DND-41 (cell line): ENCODE measurements at regions not wholly inside any gene's neighbourhood (a gene's known extent, or its start where the extent isn't known, plus 50 kb on each side); places are given as distances from the start of the nearest gene placed in this dataset.

Source experiments
- ATAC-seq: fragments of 200-7000 bp; cut with Tn5 transposase; 3 replicates; pipeline ENCODE4 v1.9.1; 2021; ENCODE audit warnings: low read depth; ENCODE audit not compliant: insufficient read depth
- DNase-seq: peaks from one replicate; pipeline ENCODE4 v3.0.0-alpha.2; 2020
- H2AFZ ChIP-seq: 2 replicates; pipeline ENCODE4 v1.6.0; 2012; ENCODE audit warnings: low read depth, low read length
- H3K27ac ChIP-seq: 2 replicates; pipeline ENCODE4 v1.5.1; 2012; ENCODE audit warnings: low read length, inconsistent platforms
- H3K27me3 ChIP-seq: fragments of 200-600 bp; sonication (generic); 2 replicates; pipeline ENCODE4 v1.6.0; 2012; ENCODE audit warnings: low read length, mild to moderate bottlenecking, inconsistent platforms; ENCODE audit not compliant: insufficient read depth, poor library complexity
- H3K36me3 ChIP-seq: 2 replicates; pipeline ENCODE4 v1.5.1; 2012; ENCODE audit warnings: low read length, inconsistent platforms; ENCODE audit not compliant: insufficient read depth
- H3K4me1 ChIP-seq: 2 replicates; pipeline ENCODE4 v1.5.1; 2012; ENCODE audit warnings: mild to moderate bottlenecking, low read length; ENCODE audit not compliant: insufficient read depth
- H3K4me2 ChIP-seq: 2 replicates; pipeline ENCODE4 v1.6.0; 2012; ENCODE audit warnings: mild to moderate bottlenecking, moderate library complexity, low read length, inconsistent platforms; ENCODE audit not compliant: insufficient read depth
- H3K4me3 ChIP-seq, 2 experiments: fragments of 200-600 bp in 1 of 2; shearing (Covaris generic) in 1 of 2; 2 replicates each; pipeline ENCODE4 v1.5.1; 2012 to 2016; ENCODE audit warnings: inconsistent platforms in 2 of 2, low read length in 2 of 2, mild to moderate bottlenecking in 2 of 2, low read depth in 1 of 2, moderate library complexity in 1 of 2
- H3K79me2 ChIP-seq: 2 replicates; pipeline ENCODE4 v1.6.0; 2012; ENCODE audit warnings: low read length, inconsistent platforms; ENCODE audit not compliant: insufficient read depth
- H3K9ac ChIP-seq: 2 replicates; pipeline ENCODE4 v1.6.0; 2012; ENCODE audit warnings: low read depth, mild to moderate bottlenecking, inconsistent platforms, low read length, moderate library complexity
- H3K9me3 ChIP-seq: 2 replicates; pipeline ENCODE4 v1.5.1; 2012; ENCODE audit warnings: low read length, moderate library complexity, mild to moderate bottlenecking, inconsistent platforms; ENCODE audit not compliant: insufficient read depth, severe bottlenecking
- H4K20me1 ChIP-seq: 2 replicates; pipeline ENCODE4 v1.6.0; 2012; ENCODE audit warnings: low read length; ENCODE audit not compliant: insufficient read depth
- CTCF ChIP-seq: IDR thresholded peaks from 2 replicates; pipeline ENCODE4 v1.5.1; 2012; ENCODE audit warnings: borderline replicate concordance, low read length, moderate library complexity, mild to moderate bottlenecking; ENCODE audit not compliant: poor library complexity, severe bottlenecking; ENCODE audit errors: extremely low read depth
- EZH2 ChIP-seq: IDR thresholded peaks from 3 replicates; pipeline ENCODE4 v1.6.1; 2012; ENCODE audit warnings: borderline replicate concordance, low read depth, mild to moderate bottlenecking, moderate library complexity, low read length, inconsistent platforms; ENCODE audit not compliant: severe bottlenecking

GRCh38 chr7:17118412-17118811 is 180.0 kb upstream of the AHR start:
- Histone ChIP-seq H3K9me3 (no peaks in the 10 kb centered on the region), H3K4me3 (no peak overlapping the region)

GRCh38 chr7:17120756-17121155 is 177.7 kb upstream of the AHR start:
- H3K4me1 ChIP-seq = no peaks in the 10 kb centered on the region
- H3K36me3 ChIP-seq = no peaks in the 10 kb centered on the region

More at GRCh38 chr7:17118412-17118811, 180.0 kb upstream of the AHR start:
- H3K4me1 ChIP-seq = no peaks in the 10 kb centered on the region
- H3K27me3 ChIP-seq = no peaks in the 10 kb centered on the region
- ATAC-seq (no peak), DNase-seq (no peak)
- H3K27ac ChIP-seq = no peak overlapping the region
- TF ChIP-seq EZH2 (no peak), CTCF (no peak)
- H3K79me2 ChIP-seq = no peaks in the 10 kb centered on the region
- no peak overlapping the region for H3K9ac ChIP-seq
- no peaks in the 10 kb centered on the region for H3K36me3 ChIP-seq
- no peaks in the 10 kb centered on the region for H4K20me1 ChIP-seq
- H2AFZ ChIP-seq = no peak overlapping the region
- H3K4me2 ChIP-seq = no peak overlapping the region

GRCh38 chr7:17121671-17122070 is 176.8 kb upstream of the AHR start:
- Histone ChIP-seq H3K4me1 (no peaks in the 10 kb centered on the region), H3K4me2 (no peak overlapping the region), H2AFZ (no peak overlapping the region), H3K79me2 (no peaks in the 10 kb centered on the region), H3K36me3 (no peaks in the 10 kb centered on the region), H3K9me3 (no peaks in the 10 kb centered on the region), H3K27ac (no peak overlapping the region), H3K9ac (no peak overlapping the region), H3K27me3 (no peaks in the 10 kb centered on the region), H3K4me3 (no peak overlapping the region), H4K20me1 (no peaks in the 10 kb centered on the region)
- DNase-seq (no peak), ATAC-seq (no peak)
- TF ChIP-seq EZH2 (no peak), CTCF (no peak)

More at GRCh38 chr7:17120756-17121155, 177.7 kb upstream of the AHR start:
- Histone ChIP-seq H2AFZ (no peak overlapping the region), H3K79me2 (no peaks in the 10 kb centered on the region), H3K27me3 (no peaks in the 10 kb centered on the region), H3K9me3 (no peaks in the 10 kb centered on the region), H4K20me1 (no peaks in the 10 kb centered on the region), H3K4me3 (no peak overlapping the region), H3K27ac (no peak overlapping the region), H3K4me2 (no peak overlapping the region), H3K9ac (no peak overlapping the region)
- DNase-seq (no peak), ATAC-seq (no peak)
- TF ChIP-seq CTCF = no peak
- no peak for TF ChIP-seq EZH2

- Histone ChIP-seq H3K27me3 (no peaks in the 10 kb centered on the region), H3K27ac (no peak overlapping the region), H3K4me1 (no peaks in the 10 kb centered on the region), H3K9ac (no peak overlapping the region), H3K36me3 (no peaks in the 10 kb centered on the region), H2AFZ (no peak overlapping the region), H4K20me1 (no peaks in the 10 kb centered on the region), H3K4me3 (no peak overlapping the region), H3K9me3 (no peaks in the 10 kb centered on the region), H3K4me2 (no peak overlapping the region), H3K79me2 (no peaks in the 10 kb centered on the region)
- DNase-seq = no peak
- no peak for TF ChIP-seq EZH2
- no peak for TF ChIP-seq CTCF
- ATAC-seq = no peak
Observed at GRCh38 chr7:17123020-17123419, 175.4 kb upstream of the AHR start.
